Astrocyte of the spinal cord (primary cell): ENCODE measurements at regions not wholly inside any gene's neighbourhood (a gene's known extent, or its start where the extent isn't known, plus 50 kb on each side); places are given as distances from the start of the nearest gene placed in this dataset.
"Not testable (repeated sequence)": the region's sequence is repeated elsewhere in the genome, so short reads cannot be mapped to it uniquely, and the experiment has no call there.

ENCODE experiments used
- DNase-seq: peaks from one replicate; pipeline ENCODE4 v3.0.0; 2011; ENCODE audit warnings: low read depth, low spot score
- H3K4me3 ChIP-seq: 2 replicates; pipeline ENCODE4 v1.5.1; 2011; ENCODE audit warnings: low read depth, mild to moderate bottlenecking, low read length, moderate library complexity
- CTCF ChIP-seq: IDR thresholded peaks from 2 replicates; pipeline ENCODE4 v1.5.1; 2012; ENCODE audit warnings: low read depth, mild to moderate bottlenecking, low read length, inconsistent platforms
- in situ Hi-C: cut with HindIII; loops from 2 replicates; pipeline ENCODE4 v1.10.0; 2017; ENCODE audit warnings: low sequenced_read_pairs

- DNase-seq, result no peak
- TF ChIP-seq CTCF, result no peak
- no peak overlapping the region for H3K4me3 ChIP-seq
- in situ Hi-C loops, result no loop called here
Observed at GRCh38 chr17:68155692-68156091, 92.2 kb upstream of the AMZ2 start.

- H3K4me3 ChIP-seq, result no peak overlapping the region
- no peak for DNase-seq
- in situ Hi-C loops, result no loop called here
- no peak for TF ChIP-seq CTCF
Observed at GRCh38 chr17:68161644-68162428, 86.0 kb upstream of the AMZ2 start.

GRCh38 chr17:68168273-68169164 lies 79.3 kb upstream of the AMZ2 start:
- in situ Hi-C loops, DNase-seq, H3K4me3 ChIP-seq: not testable (repeated sequence)

GRCh38 chr17:68169165-68169821 lies 78.5 kb upstream of the AMZ2 start:
- in situ Hi-C loops, DNase-seq: not testable (repeated sequence)
- peak overlapping the region; percentile 3 for H3K4me3 ChIP-seq

GRCh38 chr17:68169840-68170239 lies 78.0 kb upstream of the AMZ2 start:
- in situ Hi-C loops, result no loop called here
- H3K4me3 ChIP-seq, result no peak overlapping the region
- no peak for DNase-seq
- TF ChIP-seq CTCF, result no peak

- H3K4me3 ChIP-seq, result no peak overlapping the region
- in situ Hi-C loops, result no loop called here
- TF ChIP-seq CTCF, result no peak
- DNase-seq, result no peak
Observed at GRCh38 chr17:68170246-68170645, 77.6 kb upstream of the AMZ2 start.

GRCh38 chr17:68172461-68172954 lies 75.3 kb upstream of the AMZ2 start:
- peak; percentile 96 for TF ChIP-seq CTCF
- no peak overlapping the region for H3K4me3 ChIP-seq
- in situ Hi-C loops, result no loop called here
- peak; percentile 53 for DNase-seq
